Medulla oblongata (tissue), 1 donor: ENCODE measurements at regions not wholly inside any gene's neighbourhood (a gene's known extent, or its start where the extent isn't known, plus 50 kb on each side); places are given as distances from the start of the nearest gene placed in this dataset.
"Not testable (repeated sequence)": the region's sequence is repeated elsewhere in the genome, so short reads cannot be mapped to it uniquely, and the experiment has no call there.

Source experiments
- DNase-seq: peaks from one replicate; pipeline ENCODE4 v3.0.0-alpha.2; 2015; ENCODE audit errors: extremely low spot score

DNA sequence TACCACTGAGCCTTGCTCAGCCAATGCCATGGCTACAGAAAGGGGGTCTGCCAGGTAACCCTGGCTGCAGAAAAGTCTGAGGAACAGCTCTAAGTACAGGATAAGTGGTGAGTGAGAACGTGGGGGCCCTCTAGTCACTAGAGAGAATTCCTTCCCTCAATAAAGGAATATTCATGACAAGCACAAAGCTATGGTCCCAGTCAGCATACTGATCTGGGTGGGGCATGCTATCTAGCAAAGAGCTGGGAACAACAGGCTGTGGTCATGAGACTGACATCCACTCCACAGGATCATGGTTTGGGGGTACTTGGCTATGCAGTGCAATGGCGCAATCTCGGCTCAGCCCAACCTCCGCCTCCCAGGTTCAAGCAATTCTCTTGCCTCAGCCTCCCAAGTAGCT, 140.4 kb downstream of the MTHFS start:
- no peak for DNase-seq

DNA sequence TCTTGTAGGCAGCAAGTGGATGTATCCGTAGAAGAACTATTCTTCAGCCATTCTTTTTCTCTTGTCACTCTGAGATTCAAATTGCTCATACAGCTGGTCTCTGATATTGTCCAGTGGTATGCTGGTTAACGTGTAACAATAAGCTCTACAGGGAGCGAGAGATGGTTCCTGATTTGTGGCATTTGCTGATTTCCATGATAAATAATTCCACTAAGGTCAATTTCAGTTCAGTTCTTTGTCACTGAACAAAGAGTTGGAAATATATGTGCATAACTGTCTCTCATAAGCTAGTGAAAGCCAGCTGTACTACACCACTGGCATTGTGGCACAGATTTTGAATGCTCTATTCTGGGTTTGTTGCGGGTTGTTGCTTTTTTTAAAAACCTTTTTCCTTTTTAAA, 131.7 kb downstream of the MTHFS start:
- no peak for DNase-seq

DNA sequence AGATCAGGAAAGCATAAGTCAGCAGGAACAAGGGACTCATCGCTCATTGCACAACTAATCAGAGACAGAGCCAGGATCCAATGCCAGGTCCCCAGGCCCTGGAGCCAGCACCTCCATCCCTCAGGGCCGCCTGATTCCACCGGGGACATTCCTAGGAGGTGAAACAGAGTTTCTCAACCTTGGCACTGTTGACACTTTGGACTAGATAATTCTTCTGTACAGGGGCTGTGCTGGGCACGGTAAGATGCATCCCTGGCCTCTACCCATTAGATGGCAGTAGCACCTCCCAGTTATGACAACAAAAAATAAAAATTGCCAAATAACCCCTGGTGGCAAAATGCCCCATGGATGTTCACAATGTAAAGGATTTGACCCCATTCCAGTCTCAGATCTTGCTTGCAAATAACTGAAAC, 127.7 kb downstream of the MTHFS start:
- peak; percentile 47 for DNase-seq

DNA sequence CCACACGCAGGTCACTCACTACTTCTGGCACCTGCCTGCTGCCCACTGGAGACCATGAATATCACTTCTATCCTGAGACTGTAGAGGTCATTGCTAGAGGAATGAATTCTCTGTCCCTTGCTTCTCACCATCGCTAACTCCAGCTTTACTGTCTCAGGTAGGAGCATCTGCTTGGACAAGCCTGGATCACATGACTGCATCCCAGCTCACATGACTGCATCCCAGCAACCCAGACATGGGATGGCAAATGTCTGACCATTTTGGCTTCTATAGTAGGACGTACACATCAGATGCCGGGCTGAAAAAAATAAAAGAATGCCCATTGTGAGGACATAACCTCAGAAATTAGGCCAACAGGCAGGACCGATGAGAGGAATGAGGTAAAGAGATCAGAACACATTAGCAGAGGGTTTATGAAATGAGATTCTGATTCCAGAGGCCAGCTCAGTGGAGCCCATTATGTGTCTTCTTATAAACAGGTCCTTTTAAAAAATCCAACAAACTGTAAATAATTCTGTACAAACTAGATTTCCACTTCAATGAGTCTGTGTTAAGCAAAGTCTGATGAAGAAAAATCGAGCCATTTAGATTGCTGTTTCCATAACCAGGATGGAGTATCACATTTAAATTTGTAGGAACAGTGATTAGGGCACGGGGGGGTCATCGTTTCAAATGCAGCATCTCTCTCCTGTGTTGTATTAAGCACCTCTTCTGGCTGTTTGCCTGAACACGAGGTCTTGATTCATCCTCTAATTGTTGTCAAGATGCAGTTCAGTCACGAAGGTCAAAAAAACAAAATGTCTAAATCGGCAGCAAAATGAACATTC, 126.7 kb downstream of the MTHFS start:
- DNase-seq: no peak

DNA sequence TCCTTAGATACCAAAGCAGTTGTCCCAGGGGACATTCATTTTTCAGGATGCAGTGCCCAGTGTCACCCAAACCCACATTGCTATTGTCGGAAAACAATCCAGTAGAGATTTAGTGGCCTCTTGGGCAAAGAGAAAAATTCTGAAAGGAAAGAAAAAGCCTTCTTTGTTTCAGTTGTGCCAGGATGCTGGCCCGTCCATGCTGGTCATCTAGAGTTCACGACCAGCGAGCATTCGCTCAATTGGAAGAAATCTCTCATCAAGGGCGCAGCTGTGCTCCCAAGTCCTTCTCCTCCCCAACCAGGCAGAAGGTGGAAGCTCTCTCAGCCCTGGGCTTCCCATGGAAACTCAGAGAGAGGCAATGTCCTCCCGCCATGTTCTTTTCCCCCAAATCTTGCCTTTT, 123.7 kb downstream of the MTHFS start:
- peak; percentile 52 for DNase-seq

GRCh38 chr15:79775821-79776220, 121.0 kb downstream of the MTHFS start:
- DNase-seq: no peak

DNA sequence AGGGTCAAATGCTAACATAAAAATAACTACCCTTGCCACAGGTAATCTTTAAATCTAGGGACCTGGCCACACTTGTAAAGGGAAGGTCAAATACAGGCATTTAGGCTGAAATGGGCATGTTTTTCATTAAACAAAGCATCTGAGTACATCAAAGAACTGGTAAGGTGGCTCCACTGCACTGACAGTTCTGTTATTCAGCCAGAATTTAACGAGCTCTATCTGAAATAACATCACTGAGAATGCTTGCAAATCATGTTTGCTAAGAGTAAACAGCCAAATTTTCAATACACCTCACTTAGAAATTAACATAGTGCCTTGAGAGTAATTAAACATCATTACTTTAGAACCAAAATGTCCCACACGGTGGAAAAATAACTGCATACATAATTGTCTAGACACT, 118.9 kb downstream of the MTHFS start:
- DNase-seq: no peak

DNA sequence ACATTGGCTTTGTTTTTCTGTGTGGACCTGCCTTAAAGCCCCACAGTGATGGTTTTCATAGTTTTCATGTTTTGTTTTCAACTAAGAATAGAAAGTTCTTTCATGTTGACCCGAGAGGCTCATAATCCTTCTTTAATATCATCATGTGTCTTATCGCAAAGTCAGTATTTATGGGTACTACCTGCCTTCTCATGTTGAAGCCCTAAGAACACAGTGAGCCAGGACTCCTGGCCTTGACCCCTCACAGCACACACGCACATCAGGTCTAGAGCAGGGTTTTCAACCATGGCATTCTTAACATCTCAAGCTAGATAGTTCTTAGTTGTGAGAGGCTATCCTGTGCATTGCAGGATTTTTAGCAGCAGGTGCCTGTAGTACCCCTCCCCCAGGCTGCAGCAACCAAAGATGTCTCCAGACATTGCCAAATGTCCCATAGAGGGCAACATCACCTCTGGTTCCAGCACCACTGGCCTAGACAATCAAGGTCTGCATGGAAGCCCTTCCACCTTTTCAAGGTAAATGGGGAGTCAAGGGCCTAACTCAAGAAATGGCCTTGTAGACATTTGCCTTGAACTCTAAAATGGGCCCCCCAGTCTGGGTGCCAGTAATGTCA, 118.3 kb downstream of the MTHFS start:
- no peak for DNase-seq

DNA sequence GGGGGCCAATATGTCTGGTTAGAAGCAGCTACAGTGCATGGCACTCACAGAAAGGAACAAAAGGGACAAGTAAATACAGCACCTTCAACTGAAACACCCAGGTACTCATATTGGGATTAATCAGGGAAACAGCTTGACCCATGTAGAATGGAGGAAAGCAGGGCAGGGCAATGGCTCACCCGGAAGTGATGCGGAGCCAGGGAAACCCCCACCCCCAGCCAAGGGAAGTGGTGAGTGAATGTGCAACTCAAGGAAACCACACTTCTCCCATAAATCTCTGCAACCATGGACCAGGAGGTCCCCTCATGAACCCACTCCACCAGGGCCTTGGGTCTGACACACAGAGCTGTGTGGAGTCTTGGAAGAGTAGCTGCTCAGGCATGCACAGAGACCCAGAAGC, 117.1 kb downstream of the MTHFS start:
- DNase-seq: no peak

DNA sequence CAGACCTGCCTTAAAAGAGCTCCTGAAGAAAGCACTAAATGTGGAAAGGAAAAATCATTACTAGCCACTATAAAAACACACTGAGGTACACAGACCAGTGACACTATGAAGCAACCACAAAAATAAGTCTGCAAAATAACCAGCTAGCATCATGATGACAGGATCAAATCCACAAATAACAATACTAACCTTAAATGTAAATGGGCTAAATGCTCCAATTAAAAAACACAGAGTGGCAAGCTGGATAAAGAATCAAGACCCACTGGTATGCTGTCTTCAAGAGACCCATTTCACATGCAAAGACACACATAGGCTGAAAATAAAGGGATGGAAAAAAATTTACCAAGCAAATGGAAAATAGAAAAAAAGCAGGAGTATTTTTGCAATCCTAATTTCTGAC, 114.5 kb downstream of the MTHFS start:
- not testable (repeated sequence) for DNase-seq
